ENCODE measurements at regions not wholly inside any gene's neighbourhood (a gene's known extent, or its start where the extent isn't known, plus 50 kb on each side); places are given as distances from the start of the nearest gene placed in this dataset.
"Not testable (repeated sequence)": the region's sequence is repeated elsewhere in the genome, so short reads cannot be mapped to it uniquely, and the experiment has no call there.

GRCh38 chr1:244332761-244333160, 118.9 kb downstream of the ADSS2 start:
- TF ChIP-seq, protein P1, sequence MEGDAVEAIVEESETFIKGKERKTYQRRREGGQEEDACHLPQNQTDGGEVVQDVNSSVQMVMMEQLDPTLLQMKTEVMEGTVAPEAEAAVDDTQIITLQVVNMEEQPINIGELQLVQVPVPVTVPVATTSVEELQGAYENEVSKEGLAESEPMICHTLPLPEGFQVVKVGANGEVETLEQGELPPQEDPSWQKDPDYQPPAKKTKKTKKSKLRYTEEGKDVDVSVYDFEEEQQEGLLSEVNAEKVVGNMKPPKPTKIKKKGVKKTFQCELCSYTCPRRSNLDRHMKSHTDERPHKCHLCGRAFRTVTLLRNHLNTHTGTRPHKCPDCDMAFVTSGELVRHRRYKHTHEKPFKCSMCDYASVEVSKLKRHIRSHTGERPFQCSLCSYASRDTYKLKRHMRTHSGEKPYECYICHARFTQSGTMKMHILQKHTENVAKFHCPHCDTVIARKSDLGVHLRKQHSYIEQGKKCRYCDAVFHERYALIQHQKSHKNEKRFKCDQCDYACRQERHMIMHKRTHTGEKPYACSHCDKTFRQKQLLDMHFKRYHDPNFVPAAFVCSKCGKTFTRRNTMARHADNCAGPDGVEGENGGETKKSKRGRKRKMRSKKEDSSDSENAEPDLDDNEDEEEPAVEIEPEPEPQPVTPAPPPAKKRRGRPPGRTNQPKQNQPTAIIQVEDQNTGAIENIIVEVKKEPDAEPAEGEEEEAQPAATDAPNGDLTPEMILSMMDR (IDR thresholded peaks at IDR 0.05 in 2 of 3, conservative IDR thresholded peaks at IDR 0.05 in 1 of 3; ENCODE audit: control insufficient read depth in 2 of 3, extremely low read depth in 1 of 3, insufficient read depth in 1 of 3, low read depth in 3 of 3, low read length in 3 of 3), result not testable (repeated sequence)
- not testable (repeated sequence) for TF ChIP-seq FOXK2 (IDR thresholded peaks at IDR 0.05); TARDBP (IDR thresholded peaks at IDR 0.05; ENCODE audit: borderline replicate concordance); POLR2A (IDR thresholded peaks at IDR 0.05; ENCODE audit: low read depth, low read length); MTA3 (IDR thresholded peaks at IDR 0.05; ENCODE audit: borderline replicate concordance, low read length); MXI1 (IDR thresholded peaks at IDR 0.05; ENCODE audit: low read depth, low read length); TAF1 (IDR thresholded peaks at IDR 0.05; ENCODE audit: borderline replicate concordance, low read depth, low read length); SIX5 (IDR thresholded peaks at IDR 0.05; ENCODE audit: low read depth, low read length, severe bottlenecking); RAD21 (IDR thresholded peaks at IDR 0.05; ENCODE audit: insufficient read depth, low read depth, low read length); RAD51 (IDR thresholded peaks at IDR 0.05)
